ENCODE measurements at regions not wholly inside any gene's neighbourhood (a gene's known extent, or its start where the extent isn't known, plus 50 kb on each side); places are given as distances from the start of the nearest gene placed in this dataset.

DNA sequence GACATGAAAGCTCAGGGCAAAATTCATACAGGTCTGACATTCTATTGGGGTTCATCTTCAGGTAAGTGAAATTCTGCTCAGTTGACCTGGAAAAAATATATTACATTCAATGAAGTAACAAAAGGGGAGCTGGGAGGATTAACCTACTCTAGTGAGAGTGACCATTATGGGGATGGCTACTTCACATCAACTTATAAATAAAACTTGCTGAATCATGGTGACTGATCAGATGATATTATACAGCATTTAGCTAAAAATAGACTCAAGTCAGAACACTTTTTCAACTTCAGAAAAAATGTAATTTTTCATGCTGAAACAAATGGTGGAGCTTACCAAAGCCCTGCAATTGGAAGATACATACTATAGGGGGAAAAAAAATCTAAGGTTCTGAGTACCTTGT lies 800.2 kb downstream of the FSCB start:
- TF ChIP-seq OSR1 (CRISPR knock-in tag; IDR thresholded peaks at IDR 0.05) (no peak), ZFP30 (CRISPR knock-in tag; IDR thresholded peaks at IDR 0.05) (no peak), PPARA (CRISPR knock-in tag; IDR thresholded peaks at IDR 0.05; ENCODE audit: borderline replicate concordance) (no peak), CSDC2 (CRISPR knock-in tag; IDR thresholded peaks at IDR 0.05) (no peak), BACH2 (CRISPR knock-in tag; IDR thresholded peaks at IDR 0.05; ENCODE audit: borderline replicate concordance) (no peak), ESRRG (CRISPR knock-in tag; IDR thresholded peaks at IDR 0.05) (no peak), CSRNP3 (CRISPR knock-in tag; IDR thresholded peaks at IDR 0.05) (no peak)
